Testis (tissue), 2 donors: ENCODE measurements at regions not wholly inside any gene's neighbourhood (a gene's known extent, or its start where the extent isn't known, plus 50 kb on each side); places are given as distances from the start of the nearest gene placed in this dataset.

ENCODE experiments used
- POLR2A ChIP-seq: fragments of 450-650 bp; IDR thresholded peaks from one replicate; pipeline ENCODE4 v1.6.1; 2017; ENCODE audit warnings: antibody characterized with exemption, mild to moderate bottlenecking, moderate library complexity
- TF ChIP-seq, protein P1 (sequence below), 3 experiments: fragments of 450-650 bp in 2 of 3; fragments of 200-600 bp in 1 of 3; sonication (generic) in 1 of 3; IDR thresholded peaks; one replicate each; pipeline ENCODE4 v1.5.1; 2016 to 2019; ENCODE audit warnings: antibody characterized with exemption in 3 of 3, mild to moderate bottlenecking in 2 of 3, moderate library complexity in 1 of 3

- TF ChIP-seq, protein P1, sequence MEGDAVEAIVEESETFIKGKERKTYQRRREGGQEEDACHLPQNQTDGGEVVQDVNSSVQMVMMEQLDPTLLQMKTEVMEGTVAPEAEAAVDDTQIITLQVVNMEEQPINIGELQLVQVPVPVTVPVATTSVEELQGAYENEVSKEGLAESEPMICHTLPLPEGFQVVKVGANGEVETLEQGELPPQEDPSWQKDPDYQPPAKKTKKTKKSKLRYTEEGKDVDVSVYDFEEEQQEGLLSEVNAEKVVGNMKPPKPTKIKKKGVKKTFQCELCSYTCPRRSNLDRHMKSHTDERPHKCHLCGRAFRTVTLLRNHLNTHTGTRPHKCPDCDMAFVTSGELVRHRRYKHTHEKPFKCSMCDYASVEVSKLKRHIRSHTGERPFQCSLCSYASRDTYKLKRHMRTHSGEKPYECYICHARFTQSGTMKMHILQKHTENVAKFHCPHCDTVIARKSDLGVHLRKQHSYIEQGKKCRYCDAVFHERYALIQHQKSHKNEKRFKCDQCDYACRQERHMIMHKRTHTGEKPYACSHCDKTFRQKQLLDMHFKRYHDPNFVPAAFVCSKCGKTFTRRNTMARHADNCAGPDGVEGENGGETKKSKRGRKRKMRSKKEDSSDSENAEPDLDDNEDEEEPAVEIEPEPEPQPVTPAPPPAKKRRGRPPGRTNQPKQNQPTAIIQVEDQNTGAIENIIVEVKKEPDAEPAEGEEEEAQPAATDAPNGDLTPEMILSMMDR (IDR thresholded peaks at IDR 0.05) = no peak
- no peak for TF ChIP-seq POLR2A
These were observed 454.2 kb downstream of the BCOR start for GRCh38 chrX:39643550-39643949.
